GM12874 (cell line): ENCODE measurements at regions not wholly inside any gene's neighbourhood (a gene's known extent, or its start where the extent isn't known, plus 50 kb on each side); places are given as distances from the start of the nearest gene placed in this dataset.

ENCODE experiments used
- CTCF ChIP-seq: IDR thresholded peaks from 2 replicates; pipeline ENCODE4 v1.5.1; 2011; ENCODE audit warnings: low read depth, mild to moderate bottlenecking, control low read depth, low read length, moderate library complexity; ENCODE audit not compliant: insufficient read depth

GRCh38 chr7:124318721-124319450, 286.0 kb upstream of the TMEM229A start:
- TF ChIP-seq CTCF: no peak

- TF ChIP-seq CTCF: no peak
These were observed 278.1 kb upstream of the TMEM229A start for GRCh38 chr7:124310934-124311390.

- no peak for TF ChIP-seq CTCF
These were observed 275.5 kb upstream of the TMEM229A start for GRCh38 chr7:124308384-124308783.

GRCh38 chr7:124295289-124295688, 262.4 kb upstream of the TMEM229A start:
- TF ChIP-seq CTCF: no peak

- no peak for TF ChIP-seq CTCF
These were observed 252.1 kb upstream of the TMEM229A start for GRCh38 chr7:124284937-124285336.

- peak; percentile 74 for TF ChIP-seq CTCF
These were observed 243.2 kb upstream of the TMEM229A start for GRCh38 chr7:124276005-124276622.

GRCh38 chr7:124275411-124275810, 242.5 kb upstream of the TMEM229A start:
- no peak for TF ChIP-seq CTCF
